ENCODE measurements at regions not wholly inside any gene's neighbourhood (a gene's known extent, or its start where the extent isn't known, plus 50 kb on each side); places are given as distances from the start of the nearest gene placed in this dataset.

DNA sequence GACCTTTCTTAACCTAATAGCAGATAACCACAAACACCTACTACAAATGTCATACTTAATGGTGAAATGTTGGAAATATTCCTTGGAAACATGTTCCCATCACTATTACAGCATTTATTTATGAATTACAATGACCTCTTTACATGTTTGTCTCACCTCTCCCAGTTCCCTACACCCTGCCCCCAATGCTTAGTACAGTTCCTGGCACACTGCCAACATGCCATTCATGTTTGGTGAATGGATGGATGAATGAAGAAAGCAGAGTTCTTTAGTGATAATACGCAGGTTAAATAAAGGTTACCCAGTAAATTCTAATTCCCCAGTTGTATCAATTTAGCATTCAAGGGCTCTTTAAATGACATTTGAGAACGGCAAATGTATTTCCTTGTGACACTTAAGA is 259.9 kb upstream of the ATP11B start:
- H3K4me3 ChIP-seq: no peak overlapping the region
- H3K36me3 ChIP-seq: no peaks in the 10 kb centered on the region
- no peaks in the 10 kb centered on the region for H3K9me3 ChIP-seq
- H3K4me1 ChIP-seq: no peaks in the 10 kb centered on the region
- intact Hi-C loops (cut with DNase I; ENCODE audit: low total_unique reads): no loop called here
- TF ChIP-seq POLR2A (IDR thresholded peaks at IDR 0.05): no peak
- TF ChIP-seq, protein P1, sequence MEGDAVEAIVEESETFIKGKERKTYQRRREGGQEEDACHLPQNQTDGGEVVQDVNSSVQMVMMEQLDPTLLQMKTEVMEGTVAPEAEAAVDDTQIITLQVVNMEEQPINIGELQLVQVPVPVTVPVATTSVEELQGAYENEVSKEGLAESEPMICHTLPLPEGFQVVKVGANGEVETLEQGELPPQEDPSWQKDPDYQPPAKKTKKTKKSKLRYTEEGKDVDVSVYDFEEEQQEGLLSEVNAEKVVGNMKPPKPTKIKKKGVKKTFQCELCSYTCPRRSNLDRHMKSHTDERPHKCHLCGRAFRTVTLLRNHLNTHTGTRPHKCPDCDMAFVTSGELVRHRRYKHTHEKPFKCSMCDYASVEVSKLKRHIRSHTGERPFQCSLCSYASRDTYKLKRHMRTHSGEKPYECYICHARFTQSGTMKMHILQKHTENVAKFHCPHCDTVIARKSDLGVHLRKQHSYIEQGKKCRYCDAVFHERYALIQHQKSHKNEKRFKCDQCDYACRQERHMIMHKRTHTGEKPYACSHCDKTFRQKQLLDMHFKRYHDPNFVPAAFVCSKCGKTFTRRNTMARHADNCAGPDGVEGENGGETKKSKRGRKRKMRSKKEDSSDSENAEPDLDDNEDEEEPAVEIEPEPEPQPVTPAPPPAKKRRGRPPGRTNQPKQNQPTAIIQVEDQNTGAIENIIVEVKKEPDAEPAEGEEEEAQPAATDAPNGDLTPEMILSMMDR (IDR thresholded peaks at IDR 0.05): no peak
- no peaks in the 10 kb centered on the region for H3K27me3 ChIP-seq
- no peak overlapping the region for H3K27ac ChIP-seq
- no peak for DNase-seq

- Histone ChIP-seq H3K4me1 (no peaks in the 10 kb centered on the region), H3K36me3 (no peaks in the 10 kb centered on the region), H3K9me3 (no peaks in the 10 kb centered on the region), H3K27me3 (no peaks in the 10 kb centered on the region), H3K4me3 (no peak overlapping the region), H3K27ac (no peak overlapping the region)
- TF ChIP-seq POLR2A (IDR thresholded peaks at IDR 0.05): no peak
- TF ChIP-seq, protein P1 (IDR thresholded peaks at IDR 0.05): no peak
- intact Hi-C loops (cut with DNase I; ENCODE audit: low total_unique reads): no loop called here
- no peak for DNase-seq
Observed at GRCh38 chr3:182544542-182544941, 248.8 kb upstream of the ATP11B start.

- intact Hi-C loops (cut with DNase I; ENCODE audit: low total_unique reads): no loop called here
- no peaks in the 10 kb centered on the region for H3K36me3 ChIP-seq
- DNase-seq: no peak
Observed at GRCh38 chr3:182562274-182562673, 231.0 kb upstream of the ATP11B start.

DNA sequence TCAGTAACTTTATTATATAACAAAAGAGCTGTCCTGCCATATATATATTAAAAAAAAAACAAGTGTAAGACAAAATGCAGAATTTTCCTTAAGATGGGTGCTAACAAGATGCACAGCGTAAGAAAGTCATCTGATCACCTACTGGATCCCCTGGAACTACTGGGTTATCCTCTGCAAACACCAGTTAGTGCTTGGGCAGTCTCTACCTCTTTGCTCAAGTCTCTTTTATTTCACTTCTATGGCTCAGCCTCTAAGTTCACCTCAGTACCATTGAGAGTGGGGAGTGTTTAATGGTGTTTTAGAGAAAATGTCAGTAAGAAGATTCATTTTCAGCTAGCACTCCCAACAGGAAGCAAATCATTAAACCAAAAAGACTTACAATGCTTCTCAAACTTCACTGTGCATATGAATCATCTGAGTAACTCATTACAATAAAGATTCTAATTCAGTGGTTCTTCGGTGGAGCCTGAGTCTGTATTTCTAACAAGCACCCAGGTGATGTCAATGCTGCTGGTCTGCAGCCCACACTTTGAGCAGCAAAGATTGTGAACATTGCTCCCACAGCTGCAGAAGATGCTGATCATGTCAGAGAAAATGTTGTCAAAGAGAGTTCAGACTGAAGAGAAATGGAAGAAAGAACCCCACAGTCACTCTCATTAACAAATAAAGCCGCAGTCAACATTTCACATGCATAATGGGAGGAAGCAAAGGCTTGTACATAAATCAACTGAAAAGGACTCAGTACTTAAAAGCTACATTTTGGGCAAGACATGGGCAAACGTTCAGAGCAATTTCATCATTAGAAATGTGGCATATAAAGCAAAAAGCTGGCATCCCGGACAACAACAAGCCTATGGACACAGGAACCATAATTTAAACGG is 227.1 kb upstream of the ATP11B start:
- Histone ChIP-seq H3K4me3 (no peak overlapping the region), H3K27ac (no peak overlapping the region), H3K27me3 (no peaks in the 10 kb centered on the region), H3K9me3 (no peaks in the 10 kb centered on the region), H3K4me1 (no peaks in the 10 kb centered on the region), H3K36me3 (no peaks in the 10 kb centered on the region)
- DNase-seq: no peak
- intact Hi-C loops (cut with DNase I; ENCODE audit: low total_unique reads): no loop called here
- TF ChIP-seq, protein P1 (IDR thresholded peaks at IDR 0.05): no peak
- no peak for TF ChIP-seq POLR2A (IDR thresholded peaks at IDR 0.05)

More at GRCh38 chr3:182562274-182562673, 231.0 kb upstream of the ATP11B start:
- H3K9me3 ChIP-seq: no peaks in the 10 kb centered on the region
- TF ChIP-seq, protein P1 (IDR thresholded peaks at IDR 0.05): no peak
- no peak for TF ChIP-seq POLR2A (IDR thresholded peaks at IDR 0.05)
- no peak overlapping the region for H3K4me3 ChIP-seq
- H3K27me3 ChIP-seq: no peaks in the 10 kb centered on the region
- no peak overlapping the region for H3K27ac ChIP-seq
- H3K4me1 ChIP-seq: no peaks in the 10 kb centered on the region

DNA sequence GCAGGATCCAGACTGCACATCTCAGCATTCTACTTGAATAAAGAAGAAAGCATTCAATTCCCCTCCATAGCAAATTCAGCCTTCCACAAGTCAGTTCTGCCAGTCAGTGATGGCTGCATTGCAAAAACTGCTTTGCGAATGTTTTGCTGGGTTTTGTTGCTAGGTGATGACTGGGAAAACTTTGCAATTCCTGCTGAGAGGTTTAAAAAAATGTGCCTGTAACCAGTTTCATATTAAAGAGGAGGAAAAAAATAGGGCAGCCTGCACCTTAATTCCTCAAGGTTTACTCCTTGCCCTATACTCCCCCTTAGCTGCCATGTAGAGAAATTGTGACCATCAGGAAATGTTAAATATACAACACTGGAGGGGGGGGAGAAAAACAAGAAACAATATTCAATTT is 225.6 kb upstream of the ATP11B start:
- Histone ChIP-seq H3K4me3 (no peak overlapping the region), H3K27ac (no peak overlapping the region), H3K4me1 (no peaks in the 10 kb centered on the region), H3K9me3 (no peaks in the 10 kb centered on the region), H3K27me3 (no peaks in the 10 kb centered on the region), H3K36me3 (no peaks in the 10 kb centered on the region)
- DNase-seq: no peak
- TF ChIP-seq, protein P1 (IDR thresholded peaks at IDR 0.05): no peak
- TF ChIP-seq POLR2A (IDR thresholded peaks at IDR 0.05): no peak
- intact Hi-C loops (cut with DNase I; ENCODE audit: low total_unique reads): no loop called here

Data from uterus (tissue), 3 donors.